ENCODE measurements at regions not wholly inside any gene's neighbourhood (a gene's known extent, or its start where the extent isn't known, plus 50 kb on each side); places are given as distances from the start of the nearest gene placed in this dataset.

- no peak overlapping the region for H3K4me3 Mint-ChIP-seq
- H3K9me3 Mint-ChIP-seq: peaks cover 8 to 11% of the 10 kb centered on the region in 2 donors
- no peaks in the 10 kb centered on the region for H3K36me3 Mint-ChIP-seq
- peaks cover 9 to 12% of the 10 kb centered on the region in 2 donors for H3K27me3 Mint-ChIP-seq
- DNase-seq (no peak), ATAC-seq (replicated peaks) (no peak)
- H3K27ac Mint-ChIP-seq: no peak overlapping the region
- H3K4me1 Mint-ChIP-seq: peaks cover 0 to 5% of the 10 kb centered on the region in 2 donors
Measured at GRCh38 chr2:10234409-10235094, 68.2 kb upstream of the HPCAL1 start.

GRCh38 chr2:10235099-10235908 lies 67.4 kb upstream of the HPCAL1 start:
- Mint-ChIP-seq H3K4me3 (no peak overlapping the region), H3K4me1 (peaks cover 0 to 5% of the 10 kb centered on the region in 2 donors), H3K36me3 (no peaks in the 10 kb centered on the region), H3K27ac (no peak overlapping the region), H3K27me3 (peaks cover 9% of the 10 kb centered on the region in 2 donors), H3K9me3 (peaks cover 8 to 11% of the 10 kb centered on the region in 2 donors)
- DNase-seq: no peak
- no peak for ATAC-seq (replicated peaks)

GRCh38 chr2:10235909-10236550 lies 66.7 kb upstream of the HPCAL1 start:
- ATAC-seq (replicated peaks) (no peak), DNase-seq (no peak)
- no peak overlapping the region for H3K4me3 Mint-ChIP-seq
- no peaks in the 10 kb centered on the region for H3K36me3 Mint-ChIP-seq
- H3K27ac Mint-ChIP-seq: no peak overlapping the region
- H3K9me3 Mint-ChIP-seq: peaks cover 8 to 11% of the 10 kb centered on the region in 2 donors
- peaks cover 0 to 5% of the 10 kb centered on the region in 2 donors for H3K4me1 Mint-ChIP-seq
- peaks cover 9% of the 10 kb centered on the region in 2 donors for H3K27me3 Mint-ChIP-seq

- H3K4me1 Mint-ChIP-seq: peaks cover 0 to 5% of the 10 kb centered on the region in 2 donors
- H3K9me3 Mint-ChIP-seq: peaks cover 8 to 11% of the 10 kb centered on the region in 2 donors
- no peaks in the 10 kb centered on the region for H3K36me3 Mint-ChIP-seq
- ATAC-seq (replicated peaks): no peak
- H3K27ac Mint-ChIP-seq: no peak overlapping the region
- no peak overlapping the region for H3K4me3 Mint-ChIP-seq
- H3K27me3 Mint-ChIP-seq: peaks cover 9% of the 10 kb centered on the region in 2 donors
- DNase-seq: no peak
Measured at GRCh38 chr2:10236571-10237391, 65.9 kb upstream of the HPCAL1 start.

GRCh38 chr2:10237392-10238321 lies 65.0 kb upstream of the HPCAL1 start:
- DNase-seq: no peak
- H3K36me3 Mint-ChIP-seq: no peaks in the 10 kb centered on the region
- H3K27ac Mint-ChIP-seq: no peak overlapping the region
- peaks cover 9% of the 10 kb centered on the region in 2 donors for H3K27me3 Mint-ChIP-seq
- H3K4me3 Mint-ChIP-seq: no peak overlapping the region
- H3K9me3 Mint-ChIP-seq: peaks cover 8 to 11% of the 10 kb centered on the region in 2 donors
- peaks cover 0 to 5% of the 10 kb centered on the region in 2 donors for H3K4me1 Mint-ChIP-seq
- no peak for ATAC-seq (replicated peaks)

GRCh38 chr2:10238396-10238795 lies 64.3 kb upstream of the HPCAL1 start:
- ATAC-seq (replicated peaks) (no peak), DNase-seq (no peak)
- Mint-ChIP-seq H3K36me3 (no peaks in the 10 kb centered on the region), H3K9me3 (peaks cover 5% of the 10 kb centered on the region in 2 donors), H3K27me3 (peaks cover 9% of the 10 kb centered on the region in 2 donors), H3K4me3 (no peak overlapping the region), H3K4me1 (no peaks in the 10 kb centered on the region), H3K27ac (no peak overlapping the region)

- H3K4me1 Mint-ChIP-seq: no peaks in the 10 kb centered on the region
Measured at GRCh38 chr2:10238991-10239485, 63.7 kb upstream of the HPCAL1 start.

GRCh38 chr2:10239561-10239967 lies 63.1 kb upstream of the HPCAL1 start:
- H3K4me3 Mint-ChIP-seq: no peak overlapping the region
- ATAC-seq (replicated peaks) (no peak), DNase-seq (no peak)
- peaks cover 9 to 16% of the 10 kb centered on the region in 2 donors for H3K27me3 Mint-ChIP-seq
- H3K36me3 Mint-ChIP-seq: no peaks in the 10 kb centered on the region
- H3K27ac Mint-ChIP-seq: no peak overlapping the region
- no peaks in the 10 kb centered on the region for H3K4me1 Mint-ChIP-seq
- no peaks in the 10 kb centered on the region for H3K9me3 Mint-ChIP-seq

More at GRCh38 chr2:10238991-10239485, 63.7 kb upstream of the HPCAL1 start:
- Mint-ChIP-seq H3K27me3 (peaks cover 9 to 14% of the 10 kb centered on the region in 2 donors), H3K4me3 (no peak overlapping the region), H3K27ac (no peak overlapping the region), H3K36me3 (no peaks in the 10 kb centered on the region), H3K9me3 (no peaks in the 10 kb centered on the region)
- DNase-seq: no peak
- ATAC-seq (replicated peaks): no peak

GRCh38 chr2:10240161-10240681 lies 62.5 kb upstream of the HPCAL1 start:
- Mint-ChIP-seq H3K27ac (no peak overlapping the region), H3K27me3 (peaks cover 9 to 16% of the 10 kb centered on the region in 2 donors), H3K9me3 (no peaks in the 10 kb centered on the region), H3K4me1 (no peaks in the 10 kb centered on the region), H3K36me3 (no peaks in the 10 kb centered on the region), H3K4me3 (no peak overlapping the region)
- DNase-seq: no peak
- no peak for ATAC-seq (replicated peaks)

- ATAC-seq (replicated peaks) (no peak), DNase-seq (no peak)
- H3K27me3 Mint-ChIP-seq: peaks cover 8 to 13% of the 10 kb centered on the region in 2 donors
- H3K4me3 Mint-ChIP-seq: no peak overlapping the region
- H3K9me3 Mint-ChIP-seq: no peaks in the 10 kb centered on the region
- H3K36me3 Mint-ChIP-seq: no peaks in the 10 kb centered on the region
- no peaks in the 10 kb centered on the region for H3K4me1 Mint-ChIP-seq
- H3K27ac Mint-ChIP-seq: no peak overlapping the region
Measured at GRCh38 chr2:10240911-10241610, 61.6 kb upstream of the HPCAL1 start.

- Mint-ChIP-seq H3K36me3 (no peaks in the 10 kb centered on the region), H3K4me1 (no peaks in the 10 kb centered on the region), H3K27me3 (peaks cover 3 to 7% of the 10 kb centered on the region in 2 donors), H3K9me3 (no peaks in the 10 kb centered on the region), H3K4me3 (no peak overlapping the region), H3K27ac (no peak overlapping the region)
- DNase-seq: no peak
- no peak for ATAC-seq (replicated peaks)
Measured at GRCh38 chr2:10241641-10242430, 60.9 kb upstream of the HPCAL1 start.

GRCh38 chr2:10242451-10242850 lies 60.3 kb upstream of the HPCAL1 start:
- ATAC-seq (replicated peaks): no peak

More at GRCh38 chr2:10242451-10242850, 60.3 kb upstream of the HPCAL1 start:
- H3K9me3 Mint-ChIP-seq: no peaks in the 10 kb centered on the region
- H3K27me3 Mint-ChIP-seq: peaks cover 3 to 7% of the 10 kb centered on the region in 2 donors
- no peaks in the 10 kb centered on the region for H3K4me1 Mint-ChIP-seq
- no peak overlapping the region for H3K27ac Mint-ChIP-seq
- H3K36me3 Mint-ChIP-seq: no peaks in the 10 kb centered on the region
- no peak overlapping the region for H3K4me3 Mint-ChIP-seq
- DNase-seq: no peak

All from stimulated activated naive B cell treated with anti-CD40 and anti-IgM and Interleukin-4, amounts not matched to agents 10 μg/mL and 1 μg/mL and 100 μg/mL, for 72 hours (primary cell).